ENCODE measurements at regions not wholly inside any gene's neighbourhood (a gene's known extent, or its start where the extent isn't known, plus 50 kb on each side); places are given as distances from the start of the nearest gene placed in this dataset.

GRCh38 chr2:234751275-234751973 lies 200.4 kb upstream of the SH3BP4 start:
- no peak for TF ChIP-seq SUZ12 (IDR thresholded peaks at IDR 0.05; ENCODE audit: low read length)
- peak; percentile 27 to 56 (median 38) for TF ChIP-seq CTCF (IDR thresholded peaks at IDR 0.05; ENCODE audit: control extremely low read depth in 1 of 3, insufficient read depth in 1 of 3, low read depth in 1 of 3, low read length in 3 of 3)
- no peak for TF ChIP-seq BACH1 (IDR thresholded peaks at IDR 0.05; ENCODE audit: low read length)
- TF ChIP-seq SP4 (IDR thresholded peaks at IDR 0.05; ENCODE audit: low read length): no peak
- TF ChIP-seq POLR2A (IDR thresholded peaks at IDR 0.05; ENCODE audit: control extremely low read depth in 1 of 2, low read depth in 2 of 2, low read length in 2 of 2): no peak
- no peak for TF ChIP-seq ATF3 (IDR thresholded peaks at IDR 0.05; ENCODE audit: insufficient read depth, low read depth, low read length)
- TF ChIP-seq TAF1 (IDR thresholded peaks at IDR 0.05; ENCODE audit: low read depth, low read length): no peak
- TF ChIP-seq E2F6 (IDR thresholded peaks at IDR 0.05): no peak
- no peak for TF ChIP-seq CHD7 (IDR thresholded peaks at IDR 0.05; ENCODE audit: insufficient replicate concordance, low read length)
- no peak for TF ChIP-seq TEAD4 (IDR thresholded peaks at IDR 0.05; ENCODE audit: low read depth, low read length)
